ENCODE measurements at regions not wholly inside any gene's neighbourhood (a gene's known extent, or its start where the extent isn't known, plus 50 kb on each side); places are given as distances from the start of the nearest gene placed in this dataset.

- Histone ChIP-seq H3K79me1 (ENCODE audit: insufficient read depth, low read depth, low read length, poor library complexity, severe bottlenecking) (no peaks in the 10 kb centered on the region), H3K14ac (ENCODE audit: insufficient read depth, low read length) (no peak overlapping the region), H3K9ac (ENCODE audit: extremely low read depth, insufficient read length, low read length) (no peak overlapping the region), H2BK120ac (ENCODE audit: low read depth, low read length, poor library complexity, severe bottlenecking) (no peak overlapping the region), H4K91ac (ENCODE audit: insufficient read length, low read depth, low read length) (no peak overlapping the region), H3K9me3 (ENCODE audit: control insufficient read depth, low read depth, low read length) (no peaks in the 10 kb centered on the region), H2BK15ac (ENCODE audit: low read depth, low read length) (no peak overlapping the region), H4K20me1 (ENCODE audit: control insufficient read depth, insufficient read depth, insufficient read length) (no peaks in the 10 kb centered on the region), H3K23me2 (ENCODE audit: insufficient read length, low read depth, low read length, poor library complexity, severe bottlenecking) (no peaks in the 10 kb centered on the region), H2AFZ (ENCODE audit: low read length) (no peak overlapping the region), H3K4me2 (ENCODE audit: insufficient read depth, insufficient read length, low read length) (no peak overlapping the region), H2BK20ac (ENCODE audit: low read depth, low read length, poor library complexity, severe bottlenecking) (no peak overlapping the region), H3K23ac (ENCODE audit: insufficient read length, low read depth, low read length) (no peak overlapping the region), H3K27ac (ENCODE audit: insufficient read length, low read depth, low read length) (no peak overlapping the region), H3K4me1 (ENCODE audit: insufficient read depth, low read length) (no peaks in the 10 kb centered on the region), H3K4ac (ENCODE audit: low read depth, low read length) (no peak overlapping the region), H2BK5ac (ENCODE audit: insufficient read length, low read length) (no peak overlapping the region), H2AK5ac (ENCODE audit: insufficient read length, low read length) (no peak overlapping the region), H3K18ac (ENCODE audit: insufficient read length, low read depth, low read length) (no peak overlapping the region), H3K79me2 (ENCODE audit: insufficient read depth, low read length) (no peaks in the 10 kb centered on the region), H3T11ph (ENCODE audit: low read length) (no peak overlapping the region), H2BK12ac (ENCODE audit: insufficient read length, low read depth, low read length) (no peak overlapping the region), H4K8ac (replicated peaks; ENCODE audit: insufficient read length, low read depth, low read length) (no peak overlapping the region), H3K56ac (ENCODE audit: insufficient read length, low read depth, low read length) (no peak overlapping the region), H4K5ac (ENCODE audit: insufficient read length, low read depth, low read length) (no peak overlapping the region), H3K27me3 (ENCODE audit: insufficient read depth, low read length) (no peaks in the 10 kb centered on the region)
- DNase-seq: no peak
- Mint-ChIP-seq H3K4me1 (peaks cover 10 to 17% of the 10 kb centered on the region in 2 experiments), H3K27me3 (ENCODE audit: low read depth) (no peaks in the 10 kb centered on the region), H3K9me3 (no peaks in the 10 kb centered on the region), H3K36me3 (ENCODE audit: insufficient read depth in 1 of 3, low read depth in 3 of 3) (no peaks in the 10 kb centered on the region), H3K4me3 (no peak overlapping the region), H3K27ac (no peak overlapping the region)
- WGBS (ENCODE audit: extremely low coverage, insufficient read length, low lambda C conversion rate): no CpG with 5 or more reads among the region's 2 CpGs
- TF ChIP-seq CTCF (conservative IDR thresholded peaks at IDR 0.05): no peak
These were observed 259.2 kb downstream of the PCDH7 start for GRCh38 chr4:30979402-30979801.

Data from H9 (cell line).